WTC11 (cell line): ENCODE measurements at regions not wholly inside any gene's neighbourhood (a gene's known extent, or its start where the extent isn't known, plus 50 kb on each side); places are given as distances from the start of the nearest gene placed in this dataset.

Source experiments
- TF ChIP-seq, protein P1 (sequence below): fragments of 200-600 bp; IDR thresholded peaks from 2 replicates; pipeline ENCODE4 v1.8.0; 2022; ENCODE audit warnings: antibody characterized with exemption
- TF ChIP-seq, protein P2 (sequence below): sonication (generic); formaldehyde crosslinking; IDR thresholded peaks from 2 replicates; pipeline ENCODE4 v1.8.0; 2022; ENCODE audit warnings: mild to moderate bottlenecking, missing genetic modification reagents

DNA sequence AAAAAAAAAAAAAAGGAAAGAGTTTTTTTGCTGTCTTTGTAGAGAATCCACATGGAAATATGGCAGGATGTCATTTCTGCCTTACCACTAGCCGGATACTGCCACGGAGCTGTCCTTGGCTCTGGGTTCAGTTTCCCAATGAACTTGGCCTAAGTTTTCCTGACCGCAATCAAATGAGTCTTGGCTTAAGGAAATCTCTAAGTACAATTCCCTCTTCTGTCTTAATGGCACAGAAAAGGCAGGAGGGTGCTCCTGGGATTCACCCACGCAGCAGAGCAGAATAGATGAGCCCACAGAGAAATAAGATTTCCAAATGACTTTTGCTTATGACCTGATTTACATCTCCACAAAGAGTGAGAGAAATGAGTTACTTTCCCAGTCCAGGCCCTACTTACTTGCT lies 284.0 kb upstream of the VLDLR start:
- TF ChIP-seq, protein P1, sequence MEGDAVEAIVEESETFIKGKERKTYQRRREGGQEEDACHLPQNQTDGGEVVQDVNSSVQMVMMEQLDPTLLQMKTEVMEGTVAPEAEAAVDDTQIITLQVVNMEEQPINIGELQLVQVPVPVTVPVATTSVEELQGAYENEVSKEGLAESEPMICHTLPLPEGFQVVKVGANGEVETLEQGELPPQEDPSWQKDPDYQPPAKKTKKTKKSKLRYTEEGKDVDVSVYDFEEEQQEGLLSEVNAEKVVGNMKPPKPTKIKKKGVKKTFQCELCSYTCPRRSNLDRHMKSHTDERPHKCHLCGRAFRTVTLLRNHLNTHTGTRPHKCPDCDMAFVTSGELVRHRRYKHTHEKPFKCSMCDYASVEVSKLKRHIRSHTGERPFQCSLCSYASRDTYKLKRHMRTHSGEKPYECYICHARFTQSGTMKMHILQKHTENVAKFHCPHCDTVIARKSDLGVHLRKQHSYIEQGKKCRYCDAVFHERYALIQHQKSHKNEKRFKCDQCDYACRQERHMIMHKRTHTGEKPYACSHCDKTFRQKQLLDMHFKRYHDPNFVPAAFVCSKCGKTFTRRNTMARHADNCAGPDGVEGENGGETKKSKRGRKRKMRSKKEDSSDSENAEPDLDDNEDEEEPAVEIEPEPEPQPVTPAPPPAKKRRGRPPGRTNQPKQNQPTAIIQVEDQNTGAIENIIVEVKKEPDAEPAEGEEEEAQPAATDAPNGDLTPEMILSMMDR = no peak
- TF ChIP-seq, protein P2, sequence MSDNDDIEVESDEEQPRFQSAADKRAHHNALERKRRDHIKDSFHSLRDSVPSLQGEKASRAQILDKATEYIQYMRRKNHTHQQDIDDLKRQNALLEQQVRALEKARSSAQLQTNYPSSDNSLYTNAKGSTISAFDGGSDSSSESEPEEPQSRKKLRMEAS (CRISPR knock-in tag) = no peak
